GM19455 (cell line): ENCODE measurements at regions not wholly inside any gene's neighbourhood (a gene's known extent, or its start where the extent isn't known, plus 50 kb on each side); places are given as distances from the start of the nearest gene placed in this dataset.
"Not testable (repeated sequence)": the region's sequence is repeated elsewhere in the genome, so short reads cannot be mapped to it uniquely, and the experiment has no call there.

Experiments used
- ATAC-seq: cut with Tn5 transposase; IDR thresholded peaks from one replicate; pipeline ENCODE4 v1.9.1; 2021; ENCODE audit not compliant: unreplicated experiment

GRCh38 chr3:175989161-175989560 is 1130.0 kb downstream of the NAALADL2 start:
- no peak for ATAC-seq

DNA sequence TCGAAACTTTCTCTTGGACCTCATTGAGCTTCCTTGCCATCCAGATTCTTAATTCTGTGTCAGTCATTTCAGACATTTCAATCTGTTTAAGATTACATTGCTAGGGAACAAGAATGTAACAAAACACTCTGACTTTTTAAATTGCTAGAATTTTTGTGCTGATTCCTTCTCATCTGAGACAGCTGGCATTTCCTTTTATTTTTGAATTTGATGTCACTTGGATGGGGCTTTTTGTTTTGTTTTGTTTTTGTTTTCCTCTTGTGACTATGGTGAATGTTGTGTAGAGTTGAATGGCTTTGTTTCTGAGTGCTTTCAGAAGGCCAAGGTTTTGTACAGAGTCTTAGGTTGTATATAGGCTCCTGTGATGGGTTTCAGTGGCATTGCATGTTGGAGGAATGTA is 1129.3 kb downstream of the NAALADL2 start:
- ATAC-seq: no peak

- no peak for ATAC-seq
Observed at GRCh38 chr3:175985781-175986180, 1126.6 kb downstream of the NAALADL2 start.

- ATAC-seq: no peak
Observed at GRCh38 chr3:175983379-175983778, 1124.2 kb downstream of the NAALADL2 start.

DNA sequence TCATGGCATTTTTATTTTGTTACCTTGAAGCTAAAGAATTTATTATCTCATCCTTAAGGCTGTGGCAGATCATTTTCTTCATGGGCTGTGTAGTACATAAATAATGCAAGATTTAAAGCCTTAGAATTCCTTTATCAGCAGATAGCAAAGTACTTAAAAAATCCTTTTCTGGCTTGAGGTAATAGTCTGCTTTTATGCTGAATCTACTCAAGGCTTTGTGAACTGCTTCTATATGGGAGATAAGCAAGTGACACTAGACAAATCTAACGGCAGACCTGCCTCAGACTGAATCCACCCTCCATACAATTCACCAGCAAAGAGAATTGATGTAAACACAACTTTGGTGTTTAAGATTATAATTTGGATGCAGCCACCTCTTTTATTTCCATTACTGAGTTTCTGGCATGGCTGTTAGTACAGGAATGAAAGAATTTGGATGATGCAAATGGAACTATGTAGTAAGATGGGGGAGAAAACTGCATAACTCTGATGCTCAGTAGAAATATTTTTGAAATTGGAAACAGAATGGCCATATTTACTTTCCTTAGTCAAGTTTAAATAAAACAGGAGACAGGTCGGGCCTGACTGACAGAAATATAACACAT is 1121.5 kb downstream of the NAALADL2 start:
- ATAC-seq: no peak

GRCh38 chr3:175977968-175978752 is 1119.0 kb downstream of the NAALADL2 start:
- ATAC-seq: no peak

- no peak for ATAC-seq
Observed at GRCh38 chr3:175969456-175969855, 1110.3 kb downstream of the NAALADL2 start.

- no peak for ATAC-seq
Observed at GRCh38 chr3:175965036-175965435, 1105.9 kb downstream of the NAALADL2 start.

DNA sequence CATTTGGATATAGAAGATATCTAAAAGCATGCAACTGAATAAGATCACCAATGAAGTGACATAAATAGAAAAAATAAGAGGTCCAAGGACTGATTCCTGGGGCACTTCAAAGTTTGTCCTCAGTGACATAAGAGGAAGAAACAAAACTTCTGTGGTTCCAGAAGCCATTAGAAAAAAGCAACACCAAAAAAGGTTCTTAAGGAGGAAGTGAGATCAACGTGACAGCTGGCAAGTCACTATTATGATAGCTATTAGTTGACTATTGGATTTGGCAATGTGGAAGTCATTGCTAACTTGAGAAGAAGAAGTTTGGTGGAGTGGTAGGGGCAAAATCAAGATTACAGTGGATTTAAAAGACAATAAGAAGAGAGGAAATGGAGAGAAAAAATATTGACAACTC is 1098.3 kb downstream of the NAALADL2 start:
- no peak for ATAC-seq

- ATAC-seq: no peak
Observed at GRCh38 chr3:175956964-175957363, 1097.8 kb downstream of the NAALADL2 start.

- ATAC-seq: no peak
Observed at GRCh38 chr3:175951047-175951694, 1092.0 kb downstream of the NAALADL2 start.

DNA sequence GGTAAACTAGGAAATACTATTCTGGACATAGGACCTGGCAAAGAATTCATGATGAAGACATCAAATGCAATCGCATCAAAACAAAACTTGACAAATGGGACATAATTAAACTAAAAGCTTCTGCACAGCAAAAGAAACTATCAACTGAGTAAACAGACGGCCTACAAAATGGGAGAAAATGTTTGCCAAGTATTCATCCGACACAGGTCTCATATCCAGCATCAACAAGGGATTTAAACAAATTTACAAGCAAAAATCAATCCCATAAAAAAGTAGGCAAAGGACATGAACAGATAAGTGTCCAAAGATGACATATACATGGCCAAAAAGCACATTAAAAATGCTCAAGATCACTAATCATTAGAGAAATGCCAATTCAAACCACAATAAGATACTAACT is 1088.9 kb downstream of the NAALADL2 start:
- ATAC-seq: no peak

GRCh38 chr3:175941352-175941751 is 1082.2 kb downstream of the NAALADL2 start:
- no peak for ATAC-seq

DNA sequence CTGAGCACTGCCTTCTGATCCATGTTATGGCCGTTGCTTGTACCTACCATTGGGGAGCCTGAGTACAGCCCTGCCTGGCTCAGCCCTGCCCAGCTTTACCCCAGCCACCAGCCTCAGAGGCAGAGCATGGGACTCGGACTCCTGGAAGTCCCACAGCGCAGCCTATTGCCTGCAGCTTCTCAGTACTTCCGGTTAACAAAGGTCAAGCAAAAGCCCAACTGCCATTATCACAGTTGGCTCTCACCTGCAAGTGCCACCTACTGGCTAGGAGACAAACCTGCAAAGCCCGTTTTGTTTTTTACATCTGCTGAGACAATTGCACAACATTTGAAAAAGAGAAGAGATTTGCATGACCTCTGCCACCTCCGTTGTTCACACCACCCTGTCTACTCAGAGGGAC is 1081.7 kb downstream of the NAALADL2 start:
- ATAC-seq: no peak

- no peak for ATAC-seq
Observed at GRCh38 chr3:175940243-175940642, 1081.1 kb downstream of the NAALADL2 start.

GRCh38 chr3:175937367-175937766 is 1078.2 kb downstream of the NAALADL2 start:
- ATAC-seq: not testable (repeated sequence)

GRCh38 chr3:175932586-175932985 is 1073.5 kb downstream of the NAALADL2 start:
- no peak for ATAC-seq

GRCh38 chr3:175919133-175919532 is 1060.0 kb downstream of the NAALADL2 start:
- ATAC-seq: no peak

- no peak for ATAC-seq
Observed at GRCh38 chr3:175916191-175916934, 1057.2 kb downstream of the NAALADL2 start.

DNA sequence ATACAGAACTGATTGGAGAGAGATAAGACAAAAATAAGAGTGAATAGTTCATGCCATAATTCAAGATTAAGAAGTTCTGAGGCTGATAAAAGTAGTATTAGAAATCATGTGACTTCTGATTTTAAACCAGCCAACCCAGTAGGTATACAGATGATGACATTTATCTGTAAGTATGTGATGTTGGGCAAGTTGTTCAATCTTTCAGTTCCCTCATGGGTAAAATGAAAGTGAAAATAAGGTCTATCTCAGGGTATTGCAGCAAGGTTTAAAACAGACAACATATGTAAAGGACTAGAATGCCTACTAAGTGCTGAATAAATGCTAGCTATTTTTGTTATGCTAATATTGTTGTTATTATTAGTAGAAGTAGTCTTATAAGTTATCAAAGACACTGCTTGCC is 1055.7 kb downstream of the NAALADL2 start:
- ATAC-seq: no peak

DNA sequence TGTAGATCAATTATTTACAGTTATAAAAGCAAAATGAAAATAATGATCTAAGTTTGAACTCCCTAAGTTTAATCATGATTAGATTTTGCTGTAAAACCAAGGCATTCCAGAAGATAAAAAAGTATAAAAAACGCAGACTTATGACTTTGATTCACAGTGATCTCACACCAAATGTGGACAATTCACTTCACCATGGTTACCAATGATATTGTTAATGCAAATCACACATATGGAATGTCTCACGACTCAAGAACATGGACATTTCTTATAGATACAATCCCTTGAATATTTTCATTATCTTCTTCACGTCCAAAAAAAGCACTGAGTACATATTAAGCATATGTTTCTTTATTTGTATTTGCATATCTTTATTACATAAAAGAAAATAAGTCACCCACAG is 1054.2 kb downstream of the NAALADL2 start:
- ATAC-seq: no peak
